Sigmoid colon (tissue), 6 donors: ENCODE measurements at regions not wholly inside any gene's neighbourhood (a gene's known extent, or its start where the extent isn't known, plus 50 kb on each side); places are given as distances from the start of the nearest gene placed in this dataset.
"Not testable (repeated sequence)": the region's sequence is repeated elsewhere in the genome, so short reads cannot be mapped to it uniquely, and the experiment has no call there.

Experiments used
- DNase-seq: peaks from one replicate; pipeline ENCODE4 v3.0.0-alpha.2; 2019
- H3K27ac ChIP-seq, 4 donors: fragments of 200-600 bp; sonication (generic); one replicate each; pipeline ENCODE4 v1.5.1; 2016 to 2019; ENCODE audit warnings: mild to moderate bottlenecking in 1 of 4
- H3K27me3 ChIP-seq, 3 donors: fragments of 200-600 bp; sonication (generic); one replicate each; pipeline ENCODE4 v1.5.1; 2019; ENCODE audit warnings: mild to moderate bottlenecking in 1 of 3
- H3K36me3 ChIP-seq, 4 donors: fragments of 200-600 bp; sonication (generic); one replicate each; pipeline ENCODE4 v1.5.1; 2016 to 2019
- H3K4me1 ChIP-seq, 4 donors: fragments of 200-600 bp; sonication (generic); one replicate each; pipeline ENCODE4 v1.5.1; 2017 to 2019
- H3K4me3 ChIP-seq, 4 donors: fragments of 200-600 bp; sonication (generic); one replicate each; pipeline ENCODE4 v1.5.1; 2017 to 2019; ENCODE audit warnings: mild to moderate bottlenecking in 2 of 4, moderate library complexity in 1 of 4
- H3K9me3 ChIP-seq, 4 donors: fragments of 200-600 bp in 3 of 4; sonication (generic) in 3 of 4; one replicate each; pipeline versions ENCODE4 v1.5.1 to v1.6.1; 2013 to 2019
- EP300 ChIP-seq, 4 donors: sonication (generic); formaldehyde crosslinking; IDR thresholded peaks; one replicate each; pipeline ENCODE4 v1.6.1; 2017; ENCODE audit warnings: antibody characterized with exemption in 4 of 4
- POLR2A ChIP-seq, 2 donors: fragments of 450-650 bp; IDR thresholded peaks; one replicate each; pipeline ENCODE4 v1.6.1; 2016; ENCODE audit warnings: antibody characterized with exemption in 2 of 2, mild to moderate bottlenecking in 2 of 2, moderate library complexity in 2 of 2
- POLR2AphosphoS5 ChIP-seq, 4 donors: sonication (generic); formaldehyde crosslinking; IDR thresholded peaks; one replicate each; pipeline ENCODE4 v1.6.1; 2017; ENCODE audit warnings: antibody characterized with exemption in 4 of 4
- WGBS, 2 donors: extraction: QIAGEN DNeasy Blood & Tissue Kit; methylation state at CpG; one replicate each; pipeline ENCODE4 v1.1.7; 2013; 5-methylcytosine and 5-hydroxymethylcytosine counted together
- intact Hi-C: fragments of 100-400 bp; cut with DNase I; formaldehyde crosslinking; loops from one replicate; pipeline ENCODE4 v1.15.1; 2023
- TF ChIP-seq, protein P1 (sequence below), 4 experiments: fragments of 450-650 bp in 3 of 4; fragments of 200-600 bp in 1 of 4; IDR thresholded peaks; one replicate each; pipeline ENCODE4 v1.5.1; 2016 to 2019; ENCODE audit warnings: antibody characterized with exemption in 4 of 4, mild to moderate bottlenecking in 3 of 4, moderate library complexity in 2 of 4
- donor health status: healthy with polysubstance abuse.
- donor health status: healthy.

DNA sequence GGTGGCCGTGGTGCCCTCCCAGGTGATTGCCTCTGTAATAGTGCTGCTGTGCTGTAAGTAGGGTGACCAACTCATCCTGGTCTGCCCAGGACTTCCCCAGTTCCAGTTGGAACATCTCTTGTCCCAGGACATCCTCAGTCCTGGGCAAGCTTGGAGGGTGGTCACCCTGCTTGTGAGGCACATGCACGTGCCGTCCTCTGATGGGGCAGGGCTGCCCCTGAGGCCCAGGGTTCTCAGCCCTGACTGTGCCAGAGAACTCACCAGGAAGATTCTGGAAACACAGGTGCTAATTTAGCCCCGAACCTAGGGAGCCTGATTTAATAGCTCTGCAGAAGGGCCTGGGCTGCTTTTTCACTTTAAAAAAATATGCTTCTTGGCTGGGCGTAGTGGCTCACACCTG, 120.9 kb upstream of the PHACTR3 start:
- H3K4me1 ChIP-seq: no peaks in the 10 kb centered on the region
- H3K36me3 ChIP-seq: no peaks in the 10 kb centered on the region
- H3K9me3 ChIP-seq: no peaks in the 10 kb centered on the region
- no peak overlapping the region for H3K4me3 ChIP-seq
- no peak for DNase-seq
- no peak overlapping the region for H3K27ac ChIP-seq
- TF ChIP-seq, protein P1, sequence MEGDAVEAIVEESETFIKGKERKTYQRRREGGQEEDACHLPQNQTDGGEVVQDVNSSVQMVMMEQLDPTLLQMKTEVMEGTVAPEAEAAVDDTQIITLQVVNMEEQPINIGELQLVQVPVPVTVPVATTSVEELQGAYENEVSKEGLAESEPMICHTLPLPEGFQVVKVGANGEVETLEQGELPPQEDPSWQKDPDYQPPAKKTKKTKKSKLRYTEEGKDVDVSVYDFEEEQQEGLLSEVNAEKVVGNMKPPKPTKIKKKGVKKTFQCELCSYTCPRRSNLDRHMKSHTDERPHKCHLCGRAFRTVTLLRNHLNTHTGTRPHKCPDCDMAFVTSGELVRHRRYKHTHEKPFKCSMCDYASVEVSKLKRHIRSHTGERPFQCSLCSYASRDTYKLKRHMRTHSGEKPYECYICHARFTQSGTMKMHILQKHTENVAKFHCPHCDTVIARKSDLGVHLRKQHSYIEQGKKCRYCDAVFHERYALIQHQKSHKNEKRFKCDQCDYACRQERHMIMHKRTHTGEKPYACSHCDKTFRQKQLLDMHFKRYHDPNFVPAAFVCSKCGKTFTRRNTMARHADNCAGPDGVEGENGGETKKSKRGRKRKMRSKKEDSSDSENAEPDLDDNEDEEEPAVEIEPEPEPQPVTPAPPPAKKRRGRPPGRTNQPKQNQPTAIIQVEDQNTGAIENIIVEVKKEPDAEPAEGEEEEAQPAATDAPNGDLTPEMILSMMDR (IDR thresholded peaks at IDR 0.05): no peak
- TF ChIP-seq EP300 (IDR thresholded peaks at IDR 0.05): no peak
- no peak for TF ChIP-seq POLR2A (IDR thresholded peaks at IDR 0.05)
- no peak for TF ChIP-seq POLR2AphosphoS5 (IDR thresholded peaks at IDR 0.05)
- intact Hi-C loops: no loop called here
- peaks cover 0 to 4% (median 0%) of the 10 kb centered on the region in 3 donors for H3K27me3 ChIP-seq
- 89 to 93% methylated on average over 5 of the region's 5 CpGs for WGBS, 2 donors

DNA sequence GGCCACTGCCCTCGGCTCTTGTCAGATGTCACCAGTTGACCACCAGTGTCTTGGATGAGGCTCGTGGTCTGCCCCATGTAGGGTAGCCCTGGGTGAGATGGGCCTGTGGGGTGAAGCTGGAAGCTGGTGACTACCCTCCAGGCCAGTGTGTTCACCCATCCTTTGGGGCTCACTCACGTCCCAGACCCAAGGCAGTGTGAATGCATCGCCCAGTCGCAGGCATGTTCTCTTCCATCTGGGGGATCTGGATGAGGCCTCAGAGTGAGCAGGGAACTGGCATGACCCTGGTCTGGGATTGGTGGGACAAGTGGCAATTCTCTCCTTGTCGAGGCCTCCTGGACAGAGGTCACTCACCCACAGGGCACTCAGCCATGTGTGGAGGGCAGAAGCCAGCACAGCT, 120.1 kb upstream of the PHACTR3 start:
- 79 to 82% methylated on average over 6 of the region's 6 CpGs for WGBS, 2 donors
- no peaks in the 10 kb centered on the region for H3K9me3 ChIP-seq
- no peak overlapping the region for H3K4me3 ChIP-seq
- no peak for DNase-seq
- peaks cover 0 to 4% (median 0%) of the 10 kb centered on the region in 3 donors for H3K27me3 ChIP-seq
- H3K27ac ChIP-seq: no peak overlapping the region
- no peak for TF ChIP-seq POLR2A (IDR thresholded peaks at IDR 0.05)
- TF ChIP-seq POLR2AphosphoS5 (IDR thresholded peaks at IDR 0.05): no peak
- TF ChIP-seq, protein P1 (IDR thresholded peaks at IDR 0.05): no peak
- no peak for TF ChIP-seq EP300 (IDR thresholded peaks at IDR 0.05)
- intact Hi-C loops: no loop called here
- no peaks in the 10 kb centered on the region for H3K36me3 ChIP-seq
- H3K4me1 ChIP-seq: no peaks in the 10 kb centered on the region

DNA sequence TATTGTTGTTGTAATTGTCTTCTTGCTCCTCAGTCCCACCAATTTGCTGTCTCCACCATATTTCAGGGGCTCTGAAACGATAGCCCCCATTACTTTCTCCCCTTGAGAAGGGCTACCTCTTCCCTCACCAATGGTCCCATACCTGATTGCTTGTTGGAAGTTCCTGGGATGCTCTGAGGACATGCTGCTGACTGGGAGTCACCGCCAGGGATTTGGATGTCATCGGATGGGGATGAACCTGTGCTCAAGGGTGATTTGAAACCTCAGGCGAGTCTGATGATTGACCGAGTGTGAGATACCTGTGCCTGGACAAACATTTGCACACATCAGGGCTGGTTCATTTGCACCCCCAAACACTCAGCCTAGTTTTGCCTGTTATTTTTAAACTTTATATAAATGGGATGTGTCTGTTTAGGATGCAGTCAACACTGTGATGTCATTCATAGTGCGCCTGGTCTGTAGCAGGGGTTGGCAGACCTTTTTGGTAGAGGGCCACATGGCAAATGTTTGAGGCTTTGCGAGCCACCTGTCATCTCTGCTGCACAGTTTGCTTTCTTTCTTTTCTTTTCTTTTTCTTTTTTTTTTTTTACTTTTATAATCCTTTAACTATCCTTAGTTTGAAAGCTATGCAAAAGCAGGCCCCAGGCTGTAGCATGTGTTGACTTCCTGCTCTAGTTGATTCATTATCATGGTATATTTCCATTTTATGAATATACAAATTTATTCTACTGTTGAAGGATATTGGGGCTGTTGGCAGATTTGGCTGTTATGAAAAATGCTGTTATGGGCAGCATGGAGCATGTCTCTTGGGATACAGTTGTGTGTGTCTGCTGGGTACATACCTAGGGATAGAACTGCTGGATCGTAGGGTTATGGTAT, 118.5 kb upstream of the PHACTR3 start:
- Histone ChIP-seq H3K27ac (no peak overlapping the region), H3K4me3 (no peak overlapping the region), H3K36me3 (no peaks in the 10 kb centered on the region), H3K4me1 (no peaks in the 10 kb centered on the region), H3K27me3 (peaks cover 0 to 4% (median 0%) of the 10 kb centered on the region in 3 donors), H3K9me3 (no peaks in the 10 kb centered on the region)
- intact Hi-C loops: no loop called here
- DNase-seq: no peak
- WGBS, 2 donors: 94 to 95% methylated on average over 8 of the region's 8 CpGs
- no peak for TF ChIP-seq POLR2AphosphoS5 (IDR thresholded peaks at IDR 0.05)

DNA sequence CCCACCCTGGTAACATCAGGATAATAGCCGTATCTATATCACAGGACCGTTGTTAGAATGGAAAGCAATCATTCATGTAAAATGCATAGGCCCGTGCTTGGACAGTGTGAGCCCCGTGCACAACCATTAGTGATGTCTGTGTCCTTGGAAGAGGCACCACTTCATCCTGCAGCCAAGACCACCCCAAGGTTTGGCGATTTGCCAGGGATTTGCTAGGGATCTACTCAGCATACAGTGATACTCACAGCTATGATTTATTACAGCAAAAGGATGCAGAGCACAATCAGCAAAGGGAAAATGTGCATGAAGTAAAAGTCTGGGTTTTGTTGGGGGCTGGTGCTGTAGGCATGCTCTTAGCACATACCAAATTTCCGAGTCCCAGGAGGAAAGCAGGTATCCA, 115.9 kb upstream of the PHACTR3 start:
- H3K4me1 ChIP-seq, H3K27ac ChIP-seq, H3K4me3 ChIP-seq, DNase-seq, H3K9me3 ChIP-seq, intact Hi-C loops, H3K27me3 ChIP-seq, H3K36me3 ChIP-seq: not testable (repeated sequence)
- 73 to 76% methylated on average over 6 of the region's 6 CpGs for WGBS, 2 donors

DNA sequence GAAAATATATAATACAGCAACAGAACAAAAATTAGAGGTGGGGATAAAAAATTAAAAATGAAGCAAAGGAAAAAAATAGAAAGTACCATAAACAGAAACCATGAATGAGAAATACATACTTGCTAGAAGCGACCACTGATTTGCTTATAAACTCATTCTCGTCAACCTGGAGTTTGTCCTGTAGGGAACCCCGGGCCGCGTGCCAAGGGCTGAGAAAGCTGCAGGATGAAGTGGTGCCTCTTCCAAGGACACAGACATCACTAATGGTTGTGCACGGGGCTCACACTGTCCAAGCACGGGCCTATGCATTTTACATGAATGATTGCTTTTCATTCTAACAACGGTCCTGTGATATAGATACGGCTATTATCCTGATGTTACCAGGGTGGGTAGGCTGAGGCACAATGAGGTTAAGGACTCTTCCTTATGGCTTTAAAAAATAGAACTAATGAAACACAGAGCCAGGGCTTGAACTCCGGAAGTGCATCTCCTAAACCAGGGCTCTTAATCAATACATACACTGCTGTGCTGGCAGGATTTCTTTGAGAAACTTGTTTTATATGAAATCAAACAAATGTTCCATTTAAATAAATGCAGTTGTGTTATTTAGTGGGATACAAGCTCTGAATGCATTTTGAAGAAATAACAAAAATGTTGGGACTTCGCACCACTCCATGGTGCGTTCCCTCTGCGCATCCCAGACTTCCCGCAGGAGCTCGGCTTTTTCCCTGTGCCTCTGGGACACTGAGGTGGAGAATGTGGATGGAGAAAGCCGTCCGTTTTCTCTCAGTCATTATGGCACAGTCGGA, 113.9 kb upstream of the PHACTR3 start:
- H3K36me3 ChIP-seq, DNase-seq, intact Hi-C loops, H3K27me3 ChIP-seq, H3K27ac ChIP-seq, H3K4me3 ChIP-seq, H3K9me3 ChIP-seq, H3K4me1 ChIP-seq: not testable (repeated sequence)
- WGBS, 2 donors: 60 to 85% methylated on average over 18 of the region's 18 CpGs

DNA sequence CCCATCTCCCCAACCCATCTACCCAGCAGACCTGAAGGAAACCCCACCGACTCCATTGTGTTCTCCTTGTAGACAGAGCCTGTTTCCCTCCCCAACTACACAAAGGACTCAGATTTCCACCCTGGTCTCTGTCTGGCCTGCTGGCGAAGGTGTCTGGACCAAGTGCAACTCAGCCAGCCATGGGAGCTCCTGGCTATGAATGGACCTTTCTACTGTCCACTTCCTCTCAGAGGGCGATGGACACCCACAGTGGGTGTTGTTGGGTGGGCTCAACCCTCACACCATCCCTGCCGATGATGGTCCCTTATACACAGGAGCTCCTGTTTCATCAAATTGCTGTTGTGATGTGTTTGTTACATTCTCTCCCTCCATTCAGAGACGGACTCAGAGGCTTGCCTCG, 112.5 kb upstream of the PHACTR3 start:
- Histone ChIP-seq H3K27ac (no peak overlapping the region), H3K4me3 (no peak overlapping the region), H3K36me3 (no peaks in the 10 kb centered on the region), H3K4me1 (no peaks in the 10 kb centered on the region), H3K9me3 (no peaks in the 10 kb centered on the region), H3K27me3 (peaks cover 0 to 12% (median 5%) of the 10 kb centered on the region in 3 donors)
- TF ChIP-seq POLR2A (IDR thresholded peaks at IDR 0.05): no peak
- TF ChIP-seq, protein P1 (IDR thresholded peaks at IDR 0.05): no peak
- no peak for TF ChIP-seq EP300 (IDR thresholded peaks at IDR 0.05)
- TF ChIP-seq POLR2AphosphoS5 (IDR thresholded peaks at IDR 0.05): no peak
- intact Hi-C loops: no loop called here
- WGBS, 2 donors: 88 to 92% methylated on average over 6 of the region's 6 CpGs
- DNase-seq: no peak
